HepG2 (cell line): ENCODE measurements at regions not wholly inside any gene's neighbourhood (a gene's known extent, or its start where the extent isn't known, plus 50 kb on each side); places are given as distances from the start of the nearest gene placed in this dataset.

Experiments used
- BCL6 ChIP-seq: IDR thresholded peaks from 2 replicates; pipeline ENCODE4 v1.6.1; 2016; ENCODE audit warnings: missing genetic modification reagents, missing compliant biosample characterization
- DMAP1 ChIP-seq: IDR thresholded peaks from 2 replicates; pipeline ENCODE4 v1.6.1; 2016
- E2F2 ChIP-seq: sonication (generic); formaldehyde crosslinking; IDR thresholded peaks from 2 replicates; pipeline ENCODE4 v1.4.0; 2020; ENCODE audit warnings: missing genetic modification reagents, borderline replicate concordance
- FOXK2 ChIP-seq: fragments of 450-650 bp; IDR thresholded peaks from 2 replicates; pipeline ENCODE4 v1.6.1; 2016
- GABPB1 ChIP-seq: IDR thresholded peaks from 2 replicates; pipeline ENCODE4 v1.6.1; 2016; ENCODE audit warnings: mild to moderate bottlenecking, missing genetic modification reagents, moderate library complexity, missing compliant biosample characterization
- HMG20B ChIP-seq: conservative IDR thresholded peaks from 2 replicates; pipeline ENCODE4 v1.6.1; 2016; ENCODE audit warnings: missing genetic modification reagents, missing compliant biosample characterization
- KLF6 ChIP-seq: IDR thresholded peaks from 2 replicates; pipeline ENCODE4 v1.8.0; 2016; ENCODE audit warnings: missing biosample characterization, missing genetic modification reagents
- MTA3 ChIP-seq: sonication (generic); formaldehyde crosslinking; IDR thresholded peaks from 2 replicates; pipeline ENCODE4 v1.4.0; 2020; ENCODE audit warnings: missing genetic modification reagents
- NFATC3 ChIP-seq: sonication (generic); formaldehyde crosslinking; IDR thresholded peaks from 2 replicates; pipeline ENCODE4 v1.5.1; 2020; ENCODE audit warnings: mild to moderate bottlenecking, missing genetic modification reagents
- PLRG1 ChIP-seq: fragments of 450-650 bp; conservative IDR thresholded peaks from 2 replicates; pipeline ENCODE4 v1.6.1; 2016
- PLSCR1 ChIP-seq: sonication (generic); formaldehyde crosslinking; IDR thresholded peaks from 2 replicates; pipeline ENCODE4 v1.5.0; 2020; ENCODE audit warnings: missing genetic modification reagents, mild to moderate bottlenecking, borderline replicate concordance
- RBAK ChIP-seq: sonication (generic); formaldehyde crosslinking; IDR thresholded peaks from 2 replicates; pipeline ENCODE4 v1.5.1; 2020; ENCODE audit warnings: mild to moderate bottlenecking, missing genetic modification reagents
- RFXANK ChIP-seq: IDR thresholded peaks from 2 replicates; pipeline ENCODE4 v1.6.1; 2016
- SCMH1 ChIP-seq: sonication (generic); formaldehyde crosslinking; IDR thresholded peaks from 2 replicates; pipeline ENCODE4 v1.9.0; 2021; ENCODE audit warnings: missing genetic modification reagents, mild to moderate bottlenecking, borderline replicate concordance
- THAP11 ChIP-seq: IDR thresholded peaks from 2 replicates; pipeline ENCODE4 v1.6.1; 2016; ENCODE audit warnings: missing biosample characterization, missing genetic modification reagents
- YY1 ChIP-seq: IDR thresholded peaks from 2 replicates; pipeline ENCODE4 v1.6.1; 2011; ENCODE audit warnings: low read length, low read depth, moderate library complexity, mild to moderate bottlenecking; ENCODE audit not compliant: insufficient read depth, insufficient replicate concordance
- ZFP36 ChIP-seq: fragments of 150-350 bp; IDR thresholded peaks from 2 replicates; pipeline ENCODE4 v1.6.1; 2018; ENCODE audit warnings: borderline replicate concordance, low read length, low read depth; ENCODE audit not compliant: partially characterized antibody
- ZNF10 ChIP-seq: sonication (generic); formaldehyde crosslinking; IDR thresholded peaks from 2 replicates; pipeline ENCODE4 v1.4.0; 2020; ENCODE audit warnings: mild to moderate bottlenecking, low read depth, missing genetic modification reagents, borderline replicate concordance
- ZNF263 ChIP-seq: sonication (generic); formaldehyde crosslinking; IDR thresholded peaks from 2 replicates; pipeline ENCODE4 v1.4.0; 2020; ENCODE audit warnings: missing genetic modification reagents
- ZNF274 ChIP-seq: sonication (generic); formaldehyde crosslinking; IDR thresholded peaks from 2 replicates; pipeline ENCODE4 v1.5.1; 2020; ENCODE audit warnings: mild to moderate bottlenecking, missing genetic modification reagents
- ZNF337 ChIP-seq: sonication (generic); formaldehyde crosslinking; IDR thresholded peaks from 2 replicates; pipeline ENCODE4 v1.5.1; 2020; ENCODE audit warnings: missing genetic modification reagents, low read depth, mild to moderate bottlenecking, borderline replicate concordance
- ZNF383 ChIP-seq: sonication (generic); formaldehyde crosslinking; IDR thresholded peaks from 2 replicates; pipeline ENCODE4 v1.4.0; 2020; ENCODE audit warnings: missing genetic modification reagents, mild to moderate bottlenecking, borderline replicate concordance
- ZNF44 ChIP-seq: sonication (generic); formaldehyde crosslinking; IDR thresholded peaks from 2 replicates; pipeline ENCODE4 v1.5.1; 2020; ENCODE audit warnings: mild to moderate bottlenecking, missing genetic modification reagents
- ZNF607 ChIP-seq: sonication (generic); formaldehyde crosslinking; IDR thresholded peaks from 2 replicates; pipeline ENCODE4 v1.5.1; 2020; ENCODE audit warnings: missing genetic modification reagents, mild to moderate bottlenecking, borderline replicate concordance
- ZNF670 ChIP-seq: sonication (generic); formaldehyde crosslinking; IDR thresholded peaks from 2 replicates; pipeline ENCODE4 v1.8.0; 2022; ENCODE audit warnings: mild to moderate bottlenecking, missing genetic modification reagents, borderline replicate concordance
- ZNF704 ChIP-seq: sonication (generic); formaldehyde crosslinking; IDR thresholded peaks from 2 replicates; pipeline ENCODE4 v1.8.1; 2023; ENCODE audit warnings: mild to moderate bottlenecking, inconsistent platforms, moderate library complexity, missing genetic modification reagents, borderline replicate concordance
- ZNF710 ChIP-seq: sonication (generic); formaldehyde crosslinking; IDR thresholded peaks from 2 replicates; pipeline ENCODE4 v1.5.0; 2020; ENCODE audit warnings: mild to moderate bottlenecking, missing genetic modification reagents, borderline replicate concordance
- ZSCAN21 ChIP-seq: sonication (generic); formaldehyde crosslinking; IDR thresholded peaks from 2 replicates; pipeline ENCODE4 v1.8.0; 2022; ENCODE audit warnings: mild to moderate bottlenecking, missing genetic modification reagents, moderate library complexity, borderline replicate concordance

GRCh38 chr4:98778206-98778605, 119.8 kb upstream of the TSPAN5 start (continued):
- TF ChIP-seq ZSCAN21 (CRISPR knock-in tag) = no peak
- TF ChIP-seq ZNF670 = 0 out of 2 replicates have a peak, but pooled peaks have one; percentile 62
- TF ChIP-seq ZNF607 = no peak
- TF ChIP-seq DMAP1 (CRISPR knock-in tag) = no peak
- no peak for TF ChIP-seq ZNF337 (CRISPR knock-in tag)
- peak; percentile 39; the same call in 1 of the 2 replicates for TF ChIP-seq FOXK2
- peak; percentile 51; the same call in 1 of the 2 replicates for TF ChIP-seq THAP11 (CRISPR knock-in tag)
- TF ChIP-seq YY1 = no peak
- TF ChIP-seq ZNF710 (CRISPR knock-in tag) = no peak
- no peak for TF ChIP-seq ZNF704 (CRISPR knock-in tag)
- no peak for TF ChIP-seq ZNF10
- no peak for TF ChIP-seq PLSCR1 (CRISPR knock-in tag)
- no peak for TF ChIP-seq ZNF274 (CRISPR knock-in tag)
- TF ChIP-seq GABPB1 (CRISPR knock-in tag) = no peak; the same call in 1 of the 2 replicates
- TF ChIP-seq ZFP36 = no peak
- no peak for TF ChIP-seq RBAK
- no peak for TF ChIP-seq E2F2
- no peak for TF ChIP-seq ZNF383
- no peak for TF ChIP-seq KLF6
- TF ChIP-seq HMG20B (CRISPR knock-in tag) = no peak
- no peak for TF ChIP-seq ZNF44 (CRISPR knock-in tag)
- no peak for TF ChIP-seq PLRG1
- no peak for TF ChIP-seq ZNF263 (CRISPR knock-in tag)
- TF ChIP-seq BCL6 (CRISPR knock-in tag) = 0 out of 2 replicates have a peak, but pooled peaks have one; percentile 20
- no peak for TF ChIP-seq NFATC3 (CRISPR knock-in tag)
- no peak for TF ChIP-seq MTA3 (CRISPR knock-in tag)
- no peak for TF ChIP-seq RFXANK (CRISPR knock-in tag)
- no peak for TF ChIP-seq SCMH1 (CRISPR knock-in tag)
